Peyer's patch (tissue), 4 donors: ENCODE measurements at regions not wholly inside any gene's neighbourhood (a gene's known extent, or its start where the extent isn't known, plus 50 kb on each side); places are given as distances from the start of the nearest gene placed in this dataset.

Experiments
- POLR2A ChIP-seq, 2 donors: fragments of 450-650 bp; IDR thresholded peaks; one replicate each; pipeline ENCODE4 v1.5.1; 2017; ENCODE audit warnings: antibody characterized with exemption in 2 of 2, mild to moderate bottlenecking in 2 of 2, moderate library complexity in 2 of 2
- TF ChIP-seq, protein P1 (sequence below), 6 experiments: fragments of 450-650 bp in 4 of 6; fragments of 200-600 bp in 2 of 6; sonication (generic) in 1 of 6; IDR thresholded peaks; one replicate each; pipeline ENCODE4 v1.5.1; 2017 to 2019; ENCODE audit warnings: antibody characterized with exemption in 6 of 6, mild to moderate bottlenecking in 3 of 6, moderate library complexity in 1 of 6

DNA sequence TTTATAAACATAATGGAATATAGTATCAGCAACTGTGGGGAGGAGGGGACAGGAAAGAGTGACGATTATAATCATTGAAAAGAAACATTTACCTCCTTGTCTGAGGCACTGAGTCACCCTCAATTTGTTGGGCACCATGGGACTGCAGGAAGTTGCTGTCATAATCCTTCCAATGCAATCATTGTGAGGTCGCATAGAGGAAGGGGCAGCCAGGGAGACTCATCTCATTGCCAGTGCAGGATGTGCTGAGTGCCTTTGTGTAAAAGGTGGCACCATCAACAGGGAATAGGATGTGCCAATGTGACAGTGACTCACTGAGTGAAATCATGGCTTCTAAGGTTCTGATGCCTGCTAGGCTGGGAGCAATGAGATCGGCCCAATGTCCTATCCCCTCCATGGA is 300.4 kb upstream of the ADAMTS9 start:
- TF ChIP-seq, protein P1, sequence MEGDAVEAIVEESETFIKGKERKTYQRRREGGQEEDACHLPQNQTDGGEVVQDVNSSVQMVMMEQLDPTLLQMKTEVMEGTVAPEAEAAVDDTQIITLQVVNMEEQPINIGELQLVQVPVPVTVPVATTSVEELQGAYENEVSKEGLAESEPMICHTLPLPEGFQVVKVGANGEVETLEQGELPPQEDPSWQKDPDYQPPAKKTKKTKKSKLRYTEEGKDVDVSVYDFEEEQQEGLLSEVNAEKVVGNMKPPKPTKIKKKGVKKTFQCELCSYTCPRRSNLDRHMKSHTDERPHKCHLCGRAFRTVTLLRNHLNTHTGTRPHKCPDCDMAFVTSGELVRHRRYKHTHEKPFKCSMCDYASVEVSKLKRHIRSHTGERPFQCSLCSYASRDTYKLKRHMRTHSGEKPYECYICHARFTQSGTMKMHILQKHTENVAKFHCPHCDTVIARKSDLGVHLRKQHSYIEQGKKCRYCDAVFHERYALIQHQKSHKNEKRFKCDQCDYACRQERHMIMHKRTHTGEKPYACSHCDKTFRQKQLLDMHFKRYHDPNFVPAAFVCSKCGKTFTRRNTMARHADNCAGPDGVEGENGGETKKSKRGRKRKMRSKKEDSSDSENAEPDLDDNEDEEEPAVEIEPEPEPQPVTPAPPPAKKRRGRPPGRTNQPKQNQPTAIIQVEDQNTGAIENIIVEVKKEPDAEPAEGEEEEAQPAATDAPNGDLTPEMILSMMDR (IDR thresholded peaks at IDR 0.05): no peak
- no peak for TF ChIP-seq POLR2A (IDR thresholded peaks at IDR 0.05)
